ENCODE measurements at regions not wholly inside any gene's neighbourhood (a gene's known extent, or its start where the extent isn't known, plus 50 kb on each side); places are given as distances from the start of the nearest gene placed in this dataset.

DNA sequence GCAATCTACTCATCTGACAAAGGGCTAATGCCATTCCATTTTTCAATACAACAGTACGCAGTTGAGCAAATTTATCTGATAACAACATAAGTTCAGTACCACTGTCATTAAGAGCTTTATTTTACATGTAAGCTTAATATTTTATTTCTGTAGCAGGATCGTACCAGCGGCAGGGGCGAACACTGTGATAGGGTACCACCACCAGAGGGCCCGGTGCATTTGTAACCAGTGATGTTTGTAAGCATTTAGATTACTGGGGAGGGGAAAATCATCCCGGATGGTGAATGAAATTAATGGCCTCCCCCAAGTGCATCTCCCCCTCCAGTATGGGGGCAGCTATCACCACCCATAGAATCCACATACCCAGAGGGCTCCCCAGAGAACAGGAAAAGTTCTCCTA is 179.0 kb downstream of the ADGRA3 start:
- no peak for ATAC-seq
- no peak for TF ChIP-seq GLIS3 (CRISPR knock-in tag; IDR thresholded peaks at IDR 0.05)
- TF ChIP-seq, protein P1, sequence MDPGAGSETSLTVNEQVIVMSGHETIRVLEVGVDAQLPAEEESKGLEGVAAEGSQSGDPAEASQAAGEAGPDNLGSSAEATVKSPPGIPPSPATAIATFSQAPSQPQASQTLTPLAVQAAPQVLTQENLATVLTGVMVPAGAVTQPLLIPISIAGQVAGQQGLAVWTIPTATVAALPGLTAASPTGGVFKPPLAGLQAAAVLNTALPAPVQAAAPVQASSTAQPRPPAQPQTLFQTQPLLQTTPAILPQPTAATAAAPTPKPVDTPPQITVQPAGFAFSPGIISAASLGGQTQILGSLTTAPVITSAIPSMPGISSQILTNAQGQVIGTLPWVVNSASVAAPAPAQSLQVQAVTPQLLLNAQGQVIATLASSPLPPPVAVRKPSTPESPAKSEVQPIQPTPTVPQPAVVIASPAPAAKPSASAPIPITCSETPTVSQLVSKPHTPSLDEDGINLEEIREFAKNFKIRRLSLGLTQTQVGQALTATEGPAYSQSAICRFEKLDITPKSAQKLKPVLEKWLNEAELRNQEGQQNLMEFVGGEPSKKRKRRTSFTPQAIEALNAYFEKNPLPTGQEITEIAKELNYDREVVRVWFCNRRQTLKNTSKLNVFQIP (CRISPR knock-in tag; IDR thresholded peaks at IDR 0.05; ENCODE audit: borderline replicate concordance, low read depth) = no peak
- TF ChIP-seq, protein P2, sequence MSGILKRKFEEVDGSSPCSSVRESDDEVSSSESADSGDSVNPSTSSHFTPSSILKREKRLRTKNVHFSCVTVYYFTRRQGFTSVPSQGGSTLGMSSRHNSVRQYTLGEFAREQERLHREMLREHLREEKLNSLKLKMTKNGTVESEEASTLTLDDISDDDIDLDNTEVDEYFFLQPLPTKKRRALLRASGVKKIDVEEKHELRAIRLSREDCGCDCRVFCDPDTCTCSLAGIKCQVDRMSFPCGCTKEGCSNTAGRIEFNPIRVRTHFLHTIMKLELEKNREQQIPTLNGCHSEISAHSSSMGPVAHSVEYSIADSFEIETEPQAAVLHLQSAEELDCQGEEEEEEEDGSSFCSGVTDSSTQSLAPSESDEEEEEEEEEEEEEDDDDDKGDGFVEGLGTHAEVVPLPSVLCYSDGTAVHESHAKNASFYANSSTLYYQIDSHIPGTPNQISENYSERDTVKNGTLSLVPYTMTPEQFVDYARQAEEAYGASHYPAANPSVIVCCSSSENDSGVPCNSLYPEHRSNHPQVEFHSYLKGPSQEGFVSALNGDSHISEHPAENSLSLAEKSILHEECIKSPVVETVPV (CRISPR knock-in tag; IDR thresholded peaks at IDR 0.05) = no peak
- TF ChIP-seq, protein P3, sequence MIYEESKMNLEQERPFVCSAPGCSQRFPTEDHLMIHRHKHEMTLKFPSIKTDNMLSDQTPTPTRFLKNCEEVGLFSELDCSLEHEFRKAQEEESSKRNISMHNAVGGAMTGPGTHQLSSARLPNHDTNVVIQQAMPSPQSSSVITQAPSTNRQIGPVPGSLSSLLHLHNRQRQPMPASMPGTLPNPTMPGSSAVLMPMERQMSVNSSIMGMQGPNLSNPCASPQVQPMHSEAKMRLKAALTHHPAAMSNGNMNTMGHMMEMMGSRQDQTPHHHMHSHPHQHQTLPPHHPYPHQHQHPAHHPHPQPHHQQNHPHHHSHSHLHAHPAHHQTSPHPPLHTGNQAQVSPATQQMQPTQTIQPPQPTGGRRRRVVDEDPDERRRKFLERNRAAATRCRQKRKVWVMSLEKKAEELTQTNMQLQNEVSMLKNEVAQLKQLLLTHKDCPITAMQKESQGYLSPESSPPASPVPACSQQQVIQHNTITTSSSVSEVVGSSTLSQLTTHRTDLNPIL (CRISPR knock-in tag; IDR thresholded peaks at IDR 0.05; ENCODE audit: low read depth) = no peak
- TF ChIP-seq ZNF8 (CRISPR knock-in tag; IDR thresholded peaks at IDR 0.05) = no peak
- TF ChIP-seq TOX (CRISPR knock-in tag; IDR thresholded peaks at IDR 0.05; ENCODE audit: borderline replicate concordance) = no peak
- no peak for TF ChIP-seq PPARA (CRISPR knock-in tag; IDR thresholded peaks at IDR 0.05; ENCODE audit: borderline replicate concordance)
- no peak for TF ChIP-seq TCF4 (CRISPR knock-in tag; IDR thresholded peaks at IDR 0.05; ENCODE audit: borderline replicate concordance)
- no peak for TF ChIP-seq ZFP3 (CRISPR knock-in tag; IDR thresholded peaks at IDR 0.05)
- TF ChIP-seq OSR1 (CRISPR knock-in tag; IDR thresholded peaks at IDR 0.05) = no peak

DNA sequence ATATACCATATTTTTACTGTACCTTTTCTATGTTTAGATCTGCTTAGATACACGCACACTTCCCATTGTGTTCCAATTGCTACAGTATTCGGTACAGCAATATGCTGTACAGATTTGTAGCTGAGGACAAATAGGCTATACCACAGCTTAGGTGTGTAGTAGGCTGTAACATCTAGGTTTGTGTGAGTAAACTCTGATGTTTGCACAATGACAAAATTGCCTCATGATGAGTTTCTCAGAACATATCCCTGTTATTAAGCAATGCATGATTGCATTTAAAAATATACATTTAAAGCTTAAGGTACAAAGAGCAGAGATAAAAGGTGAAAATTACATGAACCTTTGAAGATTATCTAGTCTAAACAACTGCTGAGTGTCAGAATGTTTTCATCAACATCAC is 181.7 kb downstream of the ADGRA3 start:
- ATAC-seq = no peak
- TF ChIP-seq ZNF565 (CRISPR knock-in tag; conservative IDR thresholded peaks at IDR 0.05; ENCODE audit: low read depth) (no peak), GLIS3 (CRISPR knock-in tag; IDR thresholded peaks at IDR 0.05) (no peak), OSR1 (CRISPR knock-in tag; IDR thresholded peaks at IDR 0.05) (no peak), ZNF8 (CRISPR knock-in tag; IDR thresholded peaks at IDR 0.05) (no peak), ESRRG (CRISPR knock-in tag; IDR thresholded peaks at IDR 0.05) (no peak), SNAI2 (CRISPR knock-in tag; IDR thresholded peaks at IDR 0.05) (no peak), ISL1 (CRISPR knock-in tag; IDR thresholded peaks at IDR 0.05) (no peak), ZNF70 (CRISPR knock-in tag; IDR thresholded peaks at IDR 0.05) (no peak), ARNTL (CRISPR knock-in tag; IDR thresholded peaks at IDR 0.05; ENCODE audit: borderline replicate concordance, low read depth) (no peak), RARB (CRISPR knock-in tag; IDR thresholded peaks at IDR 0.05) (no peak)
- TF ChIP-seq, protein P1 (CRISPR knock-in tag; IDR thresholded peaks at IDR 0.05; ENCODE audit: borderline replicate concordance, low read depth) = no peak
- TF ChIP-seq, protein P3 (CRISPR knock-in tag; IDR thresholded peaks at IDR 0.05; ENCODE audit: low read depth) = no peak

DNA sequence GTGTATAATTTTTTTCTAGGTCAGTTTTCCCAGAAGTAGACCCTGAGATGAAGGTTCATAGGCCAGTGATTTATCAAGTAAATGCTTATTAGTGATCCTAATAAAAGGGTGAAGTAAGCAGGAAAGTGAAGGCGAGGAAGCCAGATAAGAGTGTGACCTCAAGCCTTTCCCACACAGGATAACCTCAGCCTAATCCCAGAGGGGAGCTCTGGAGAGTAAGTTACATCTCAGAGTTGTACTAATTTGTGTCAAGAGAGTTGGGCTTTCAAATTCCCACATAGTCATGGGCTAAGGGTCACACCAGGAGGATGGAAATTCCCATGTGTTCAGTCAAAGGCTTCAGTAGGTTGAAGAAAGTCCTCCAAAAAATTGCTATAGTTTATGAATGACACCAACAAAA is 191.4 kb downstream of the ADGRA3 start:
- no peak for ATAC-seq
- TF ChIP-seq ZC3H10 (CRISPR knock-in tag; IDR thresholded peaks at IDR 0.05) (no peak), PPARA (CRISPR knock-in tag; IDR thresholded peaks at IDR 0.05; ENCODE audit: borderline replicate concordance) (no peak), ESRRG (CRISPR knock-in tag; IDR thresholded peaks at IDR 0.05) (no peak), SNAI2 (CRISPR knock-in tag; IDR thresholded peaks at IDR 0.05) (no peak), GLIS3 (CRISPR knock-in tag; IDR thresholded peaks at IDR 0.05) (no peak), BACH2 (CRISPR knock-in tag; IDR thresholded peaks at IDR 0.05; ENCODE audit: borderline replicate concordance) (no peak), ZNF565 (CRISPR knock-in tag; conservative IDR thresholded peaks at IDR 0.05; ENCODE audit: low read depth) (no peak), OSR1 (CRISPR knock-in tag; IDR thresholded peaks at IDR 0.05) (no peak), ZFP30 (CRISPR knock-in tag; IDR thresholded peaks at IDR 0.05) (no peak)
- TF ChIP-seq, protein P4, sequence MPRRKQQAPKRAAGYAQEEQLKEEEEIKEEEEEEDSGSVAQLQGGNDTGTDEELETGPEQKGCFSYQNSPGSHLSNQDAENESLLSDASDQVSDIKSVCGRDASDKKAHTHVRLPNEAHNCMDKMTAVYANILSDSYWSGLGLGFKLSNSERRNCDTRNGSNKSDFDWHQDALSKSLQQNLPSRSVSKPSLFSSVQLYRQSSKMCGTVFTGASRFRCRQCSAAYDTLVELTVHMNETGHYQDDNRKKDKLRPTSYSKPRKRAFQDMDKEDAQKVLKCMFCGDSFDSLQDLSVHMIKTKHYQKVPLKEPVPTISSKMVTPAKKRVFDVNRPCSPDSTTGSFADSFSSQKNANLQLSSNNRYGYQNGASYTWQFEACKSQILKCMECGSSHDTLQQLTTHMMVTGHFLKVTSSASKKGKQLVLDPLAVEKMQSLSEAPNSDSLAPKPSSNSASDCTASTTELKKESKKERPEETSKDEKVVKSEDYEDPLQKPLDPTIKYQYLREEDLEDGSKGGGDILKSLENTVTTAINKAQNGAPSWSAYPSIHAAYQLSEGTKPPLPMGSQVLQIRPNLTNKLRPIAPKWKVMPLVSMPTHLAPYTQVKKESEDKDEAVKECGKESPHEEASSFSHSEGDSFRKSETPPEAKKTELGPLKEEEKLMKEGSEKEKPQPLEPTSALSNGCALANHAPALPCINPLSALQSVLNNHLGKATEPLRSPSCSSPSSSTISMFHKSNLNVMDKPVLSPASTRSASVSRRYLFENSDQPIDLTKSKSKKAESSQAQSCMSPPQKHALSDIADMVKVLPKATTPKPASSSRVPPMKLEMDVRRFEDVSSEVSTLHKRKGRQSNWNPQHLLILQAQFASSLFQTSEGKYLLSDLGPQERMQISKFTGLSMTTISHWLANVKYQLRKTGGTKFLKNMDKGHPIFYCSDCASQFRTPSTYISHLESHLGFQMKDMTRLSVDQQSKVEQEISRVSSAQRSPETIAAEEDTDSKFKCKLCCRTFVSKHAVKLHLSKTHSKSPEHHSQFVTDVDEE (CRISPR knock-in tag; IDR thresholded peaks at IDR 0.05) = no peak
- TF ChIP-seq, protein P3 (CRISPR knock-in tag; IDR thresholded peaks at IDR 0.05; ENCODE audit: low read depth) = no peak
- TF ChIP-seq, protein P2 (CRISPR knock-in tag; IDR thresholded peaks at IDR 0.05) = no peak
